GM23338 (cell line): ENCODE measurements at regions not wholly inside any gene's neighbourhood (a gene's known extent, or its start where the extent isn't known, plus 50 kb on each side); places are given as distances from the start of the nearest gene placed in this dataset.
"Not testable (repeated sequence)": the region's sequence is repeated elsewhere in the genome, so short reads cannot be mapped to it uniquely, and the experiment has no call there.

Source experiments
- ATAC-seq: fragments of 200-7000 bp; cut with Tn5 transposase; 3 replicates; pipeline ENCODE4 v1.9.1; 2020
- DNase-seq: peaks from one replicate; pipeline ENCODE4 v3.0.0-alpha.2; 2015; ENCODE audit warnings: low spot score
- H2AFZ ChIP-seq: fragments of 200-600 bp; sonication (generic); 2 replicates; pipeline ENCODE4 v1.8.0; 2016; ENCODE audit warnings: antibody characterized with exemption, mild to moderate bottlenecking, moderate library complexity
- H3F3A ChIP-seq: fragments of 200-600 bp; sonication (generic); replicated peaks from 2 replicates; pipeline ENCODE4 v1.8.0; 2017; ENCODE audit warnings: antibody characterized with exemption, mixed run types, low read depth
- H3K27ac ChIP-seq: fragments of 200-600 bp; sonication (generic); 2 replicates; pipeline ENCODE4 v1.6.1; 2016; ENCODE audit warnings: low read depth
- H3K27me3 ChIP-seq: fragments of 200-600 bp; sonication (generic); 2 replicates; pipeline ENCODE4 v1.8.0; 2016; ENCODE audit warnings: mild to moderate bottlenecking, mixed run types, moderate library complexity; ENCODE audit not compliant: insufficient read depth
- H3K36me3 ChIP-seq: fragments of 200-600 bp; sonication (generic); 2 replicates; pipeline ENCODE4 v1.8.0; 2016; ENCODE audit warnings: mild to moderate bottlenecking; ENCODE audit not compliant: insufficient read depth
- H3K4me1 ChIP-seq: fragments of 200-600 bp; sonication (generic); 2 replicates; pipeline ENCODE4 v1.8.0; 2016; ENCODE audit warnings: mild to moderate bottlenecking, moderate library complexity; ENCODE audit not compliant: insufficient read depth
- H3K4me2 ChIP-seq: fragments of 200-600 bp; sonication (generic); 2 replicates; pipeline ENCODE4 v1.7.1; 2017; ENCODE audit warnings: mixed run types
- H3K4me3 ChIP-seq: fragments of 200-600 bp; sonication (generic); 2 replicates; pipeline ENCODE4 v1.6.1; 2016; ENCODE audit warnings: mixed run types
- H3K79me2 ChIP-seq: fragments of 200-600 bp; sonication (generic); replicated peaks from 2 replicates; pipeline ENCODE4 v1.8.0; 2017; ENCODE audit warnings: mild to moderate bottlenecking; ENCODE audit not compliant: insufficient read depth
- H3K9me2 ChIP-seq: fragments of 200-600 bp; sonication (generic); 2 replicates; pipeline ENCODE4 v1.8.0; 2017; ENCODE audit not compliant: insufficient read depth
- H4K20me1 ChIP-seq: fragments of 200-600 bp; sonication (generic); replicated peaks from 2 replicates; pipeline ENCODE4 v1.8.0; 2017; ENCODE audit warnings: mild to moderate bottlenecking; ENCODE audit not compliant: insufficient read depth
- H3K27ac Mint-ChIP-seq: 2 replicates; pipeline ENCODE4 v1.8.0; 2020; ENCODE audit warnings: inconsistent platforms, mild to moderate bottlenecking, moderate library complexity, mixed read lengths
- H3K27me3 Mint-ChIP-seq: 3 replicates; pipeline ENCODE4 v1.8.0; 2022; ENCODE audit warnings: low read depth, mild to moderate bottlenecking, moderate library complexity, mixed read lengths, inconsistent platforms; ENCODE audit not compliant: insufficient read depth, poor library complexity
- H3K36me3 Mint-ChIP-seq: 3 replicates; pipeline ENCODE4 v1.8.0; 2021; ENCODE audit warnings: low read depth, mild to moderate bottlenecking, inconsistent platforms, moderate library complexity, mixed read lengths
- H3K4me1 Mint-ChIP-seq: 3 replicates; pipeline ENCODE4 v1.8.0; 2020; ENCODE audit warnings: mild to moderate bottlenecking, inconsistent platforms, mixed read lengths
- H3K4me3 Mint-ChIP-seq: 3 replicates; pipeline ENCODE4 v1.8.0; 2021; ENCODE audit warnings: moderate library complexity, mild to moderate bottlenecking, inconsistent platforms, mixed read lengths
- H3K9me3 Mint-ChIP-seq: 3 replicates; pipeline ENCODE4 v1.8.0; 2020; ENCODE audit warnings: moderate library complexity, mild to moderate bottlenecking, inconsistent platforms, mixed read lengths
- CREB1 ChIP-seq: fragments of 250-450 bp; sonication (Bioruptor Pico); IDR thresholded peaks from 2 replicates; pipeline ENCODE4 v1.5.0; 2020; ENCODE audit warnings: low read depth, mild to moderate bottlenecking, moderate library complexity
- EZH2 ChIP-seq: fragments of 200-600 bp; sonication (generic); IDR thresholded peaks from one replicate; pipeline ENCODE4 v1.8.0; 2017; ENCODE audit warnings: antibody characterized with exemption, mild to moderate bottlenecking, low read depth; ENCODE audit not compliant: unreplicated experiment
- EZH2phosphoT487 ChIP-seq: fragments of 200-600 bp; sonication (generic); IDR thresholded peaks from one replicate; pipeline ENCODE4 v1.8.1; 2018; ENCODE audit warnings: antibody characterized with exemption; ENCODE audit not compliant: unreplicated experiment
- JUNB ChIP-seq: IDR thresholded peaks from one replicate; pipeline ENCODE4 v1.6.1; 2016; ENCODE audit warnings: antibody characterized with exemption; ENCODE audit not compliant: unreplicated experiment
- NANOG ChIP-seq: IDR thresholded peaks from 2 replicates; pipeline ENCODE4 v1.6.1; 2016; ENCODE audit warnings: antibody characterized with exemption, borderline replicate concordance
- POLR2AphosphoS5 ChIP-seq: IDR thresholded peaks from 2 replicates; pipeline ENCODE4 v1.6.1; 2016; ENCODE audit warnings: antibody characterized with exemption, low read depth
- STAT1 ChIP-seq: IDR thresholded peaks from one replicate; pipeline ENCODE4 v1.6.1; 2016; ENCODE audit warnings: antibody characterized with exemption; ENCODE audit not compliant: unreplicated experiment
- ZNF331 ChIP-seq: fragments of 250-450 bp; sonication (Bioruptor Pico); IDR thresholded peaks from 2 replicates; pipeline ENCODE4 v1.5.0; 2020; ENCODE audit warnings: low read depth, mild to moderate bottlenecking, moderate library complexity
- TF ChIP-seq, protein P1 (sequence below): fragments of 250-450 bp; sonication (Bioruptor Pico); IDR thresholded peaks from 2 replicates; pipeline ENCODE4 v1.5.0; 2020; ENCODE audit warnings: mild to moderate bottlenecking, moderate library complexity
- TF ChIP-seq, protein P2 (sequence below), 2 experiments: fragments of 200-600 bp in 1 of 2; sonication (generic) in 1 of 2; conservative IDR thresholded peaks; 2 replicates each; pipeline versions ENCODE4 v1.5.1 to v1.6.1; 2016 to 2017; ENCODE audit warnings: antibody characterized with exemption in 2 of 2, low read depth in 2 of 2, mild to moderate bottlenecking in 2 of 2, moderate library complexity in 1 of 2

GRCh38 chr12:131268123-131268522 lies 314.4 kb downstream of the ADGRD1 start:
- H4K20me1 ChIP-seq, H3F3A ChIP-seq, H3K27me3 ChIP-seq, H3K4me3 ChIP-seq, DNase-seq, H3K4me1 ChIP-seq, H3K36me3 ChIP-seq, H3K79me2 ChIP-seq, H3K27me3 Mint-ChIP-seq, H3K9me2 ChIP-seq, H3K9me3 Mint-ChIP-seq, H3K27ac ChIP-seq, H3K4me3 Mint-ChIP-seq, H3K4me1 Mint-ChIP-seq, H3K4me2 ChIP-seq, H2AFZ ChIP-seq, H3K27ac Mint-ChIP-seq, H3K36me3 Mint-ChIP-seq: not testable (repeated sequence)
- peak; percentile 31; the same call in 1 of the 3 replicates for ATAC-seq

DNA sequence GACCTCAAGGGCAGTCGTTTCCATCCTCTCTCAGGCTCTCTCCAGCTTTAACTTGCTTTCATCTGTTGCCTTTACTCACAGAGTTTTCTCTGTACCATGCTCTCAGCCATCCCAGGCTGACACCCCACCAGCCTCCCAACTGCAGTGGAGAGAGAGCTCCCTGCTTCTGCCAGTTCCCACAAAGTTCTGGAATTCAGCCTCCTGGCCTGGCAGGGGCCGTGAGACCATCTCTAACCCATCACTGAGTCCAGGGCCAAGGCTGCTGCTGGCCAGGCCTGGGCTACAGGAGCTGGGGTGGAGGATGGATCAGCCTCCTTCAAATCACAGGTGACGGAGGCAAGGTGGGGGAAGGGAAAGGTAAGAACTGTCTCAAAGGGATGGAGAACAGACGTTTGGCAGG lies 314.9 kb downstream of the ADGRD1 start:
- ATAC-seq, H3K36me3 Mint-ChIP-seq, H3K79me2 ChIP-seq, H4K20me1 ChIP-seq, H3K9me2 ChIP-seq, H3K4me3 ChIP-seq, H3K4me1 ChIP-seq, H3K27me3 ChIP-seq, H2AFZ ChIP-seq, H3K9me3 Mint-ChIP-seq, H3K4me2 ChIP-seq, H3K4me1 Mint-ChIP-seq, H3F3A ChIP-seq, H3K27me3 Mint-ChIP-seq, H3K4me3 Mint-ChIP-seq, DNase-seq, H3K27ac ChIP-seq, H3K36me3 ChIP-seq, H3K27ac Mint-ChIP-seq: not testable (repeated sequence)

DNA sequence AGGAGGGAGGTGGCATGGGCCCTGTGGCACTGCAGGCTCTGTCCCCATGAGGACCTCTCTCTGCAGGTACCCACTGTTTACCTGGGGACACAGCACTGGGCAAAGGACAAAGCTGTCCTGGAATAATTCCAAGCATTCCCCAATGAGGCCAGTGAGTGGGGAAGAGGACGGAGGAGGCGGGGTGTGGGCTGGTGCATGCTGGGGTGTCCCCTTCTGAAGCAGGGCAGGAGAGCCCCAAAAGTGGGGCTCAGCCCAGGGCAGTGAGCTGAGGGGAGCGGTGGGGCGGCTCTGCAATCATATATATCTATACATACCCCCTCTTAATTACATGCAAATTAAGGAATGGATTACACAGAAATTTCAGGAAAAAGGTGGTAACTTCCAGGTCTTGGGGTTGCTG lies 315.8 kb downstream of the ADGRD1 start:
- H3K27me3 Mint-ChIP-seq: peaks cover 3% of the 10 kb centered on the region
- Histone ChIP-seq H4K20me1 (no peaks in the 10 kb centered on the region), H3K79me2 (no peaks in the 10 kb centered on the region), H3K36me3 (no peaks in the 10 kb centered on the region), H3F3A (no peaks in the 10 kb centered on the region), H3K27ac (no peak overlapping the region), H3K4me2 (no peak overlapping the region), H3K27me3 (no peaks in the 10 kb centered on the region), H3K9me2 (no peaks in the 10 kb centered on the region), H2AFZ (no peak overlapping the region), H3K4me1 (no peaks in the 10 kb centered on the region), H3K4me3 (no peak overlapping the region)
- H3K4me3 Mint-ChIP-seq: no peak overlapping the region
- DNase-seq (no peak), ATAC-seq (no peak)
- H3K36me3 Mint-ChIP-seq: no peaks in the 10 kb centered on the region; the same call in 2 of the 3 replicates
- H3K27ac Mint-ChIP-seq: no peak overlapping the region
- no peaks in the 10 kb centered on the region; the same call in 2 of the 3 replicates for H3K9me3 Mint-ChIP-seq
- peaks cover 9% of the 10 kb centered on the region; the same call in 2 of the 3 replicates for H3K4me1 Mint-ChIP-seq
- TF ChIP-seq JUNB (no peak), ZNF331 (CRISPR knock-in tag) (no peak), POLR2AphosphoS5 (no peak), NANOG (no peak), CREB1 (CRISPR knock-in tag) (no peak), STAT1 (no peak), EZH2 (no peak), EZH2phosphoT487 (no peak)
- TF ChIP-seq, protein P1, sequence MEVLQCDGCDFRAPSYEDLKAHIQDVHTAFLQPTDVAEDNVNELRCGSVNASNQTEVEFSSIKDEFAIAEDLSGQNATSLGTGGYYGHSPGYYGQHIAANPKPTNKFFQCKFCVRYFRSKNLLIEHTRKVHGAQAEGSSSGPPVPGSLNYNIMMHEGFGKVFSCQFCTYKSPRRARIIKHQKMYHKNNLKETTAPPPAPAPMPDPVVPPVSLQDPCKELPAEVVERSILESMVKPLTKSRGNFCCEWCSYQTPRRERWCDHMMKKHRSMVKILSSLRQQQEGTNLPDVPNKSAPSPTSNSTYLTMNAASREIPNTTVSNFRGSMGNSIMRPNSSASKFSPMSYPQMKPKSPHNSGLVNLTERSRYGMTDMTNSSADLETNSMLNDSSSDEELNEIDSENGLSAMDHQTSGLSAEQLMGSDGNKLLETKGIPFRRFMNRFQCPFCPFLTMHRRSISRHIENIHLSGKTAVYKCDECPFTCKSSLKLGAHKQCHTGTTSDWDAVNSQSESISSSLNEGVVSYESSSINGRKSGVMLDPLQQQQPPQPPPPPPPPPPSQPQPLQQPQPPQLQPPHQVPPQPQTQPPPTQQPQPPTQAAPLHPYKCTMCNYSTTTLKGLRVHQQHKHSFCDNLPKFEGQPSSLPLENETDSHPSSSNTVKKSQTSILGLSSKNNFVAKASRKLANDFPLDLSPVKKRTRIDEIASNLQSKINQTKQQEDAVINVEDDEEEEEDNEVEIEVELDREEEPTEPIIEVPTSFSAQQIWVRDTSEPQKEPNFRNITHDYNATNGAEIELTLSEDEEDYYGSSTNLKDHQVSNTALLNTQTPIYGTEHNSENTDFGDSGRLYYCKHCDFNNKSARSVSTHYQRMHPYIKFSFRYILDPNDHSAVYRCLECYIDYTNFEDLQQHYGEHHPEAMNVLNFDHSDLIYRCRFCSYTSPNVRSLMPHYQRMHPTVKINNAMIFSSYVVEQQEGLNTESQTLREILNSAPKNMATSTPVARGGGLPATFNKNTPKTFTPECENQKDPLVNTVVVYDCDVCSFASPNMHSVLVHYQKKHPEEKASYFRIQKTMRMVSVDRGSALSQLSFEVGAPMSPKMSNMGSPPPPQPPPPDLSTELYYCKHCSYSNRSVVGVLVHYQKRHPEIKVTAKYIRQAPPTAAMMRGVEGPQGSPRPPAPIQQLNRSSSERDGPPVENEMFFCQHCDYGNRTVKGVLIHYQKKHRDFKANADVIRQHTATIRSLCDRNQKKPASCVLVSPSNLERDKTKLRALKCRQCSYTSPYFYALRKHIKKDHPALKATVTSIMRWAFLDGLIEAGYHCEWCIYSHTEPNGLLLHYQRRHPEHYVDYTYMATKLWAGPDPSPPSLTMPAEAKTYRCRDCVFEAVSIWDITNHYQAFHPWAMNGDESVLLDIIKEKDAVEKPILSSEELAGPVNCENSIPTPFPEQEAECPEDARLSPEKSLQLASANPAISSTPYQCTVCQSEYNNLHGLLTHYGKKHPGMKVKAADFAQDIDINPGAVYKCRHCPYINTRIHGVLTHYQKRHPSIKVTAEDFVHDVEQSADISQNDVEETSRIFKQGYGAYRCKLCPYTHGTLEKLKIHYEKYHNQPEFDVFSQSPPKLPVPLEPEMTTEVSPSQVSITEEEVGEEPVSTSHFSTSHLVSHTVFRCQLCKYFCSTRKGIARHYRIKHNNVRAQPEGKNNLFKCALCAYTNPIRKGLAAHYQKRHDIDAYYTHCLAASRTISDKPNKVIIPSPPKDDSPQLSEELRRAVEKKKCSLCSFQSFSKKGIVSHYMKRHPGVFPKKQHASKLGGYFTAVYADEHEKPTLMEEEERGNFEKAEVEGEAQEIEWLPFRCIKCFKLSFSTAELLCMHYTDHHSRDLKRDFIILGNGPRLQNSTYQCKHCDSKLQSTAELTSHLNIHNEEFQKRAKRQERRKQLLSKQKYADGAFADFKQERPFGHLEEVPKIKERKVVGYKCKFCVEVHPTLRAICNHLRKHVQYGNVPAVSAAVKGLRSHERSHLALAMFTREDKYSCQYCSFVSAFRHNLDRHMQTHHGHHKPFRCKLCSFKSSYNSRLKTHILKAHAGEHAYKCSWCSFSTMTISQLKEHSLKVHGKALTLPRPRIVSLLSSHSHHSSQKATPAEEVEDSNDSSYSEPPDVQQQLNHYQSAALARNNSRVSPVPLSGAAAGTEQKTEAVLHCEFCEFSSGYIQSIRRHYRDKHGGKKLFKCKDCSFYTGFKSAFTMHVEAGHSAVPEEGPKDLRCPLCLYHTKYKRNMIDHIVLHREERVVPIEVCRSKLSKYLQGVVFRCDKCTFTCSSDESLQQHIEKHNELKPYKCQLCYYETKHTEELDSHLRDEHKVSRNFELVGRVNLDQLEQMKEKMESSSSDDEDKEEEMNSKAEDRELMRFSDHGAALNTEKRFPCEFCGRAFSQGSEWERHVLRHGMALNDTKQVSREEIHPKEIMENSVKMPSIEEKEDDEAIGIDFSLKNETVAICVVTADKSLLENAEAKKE (CRISPR knock-in tag): no peak
- TF ChIP-seq, protein P2, sequence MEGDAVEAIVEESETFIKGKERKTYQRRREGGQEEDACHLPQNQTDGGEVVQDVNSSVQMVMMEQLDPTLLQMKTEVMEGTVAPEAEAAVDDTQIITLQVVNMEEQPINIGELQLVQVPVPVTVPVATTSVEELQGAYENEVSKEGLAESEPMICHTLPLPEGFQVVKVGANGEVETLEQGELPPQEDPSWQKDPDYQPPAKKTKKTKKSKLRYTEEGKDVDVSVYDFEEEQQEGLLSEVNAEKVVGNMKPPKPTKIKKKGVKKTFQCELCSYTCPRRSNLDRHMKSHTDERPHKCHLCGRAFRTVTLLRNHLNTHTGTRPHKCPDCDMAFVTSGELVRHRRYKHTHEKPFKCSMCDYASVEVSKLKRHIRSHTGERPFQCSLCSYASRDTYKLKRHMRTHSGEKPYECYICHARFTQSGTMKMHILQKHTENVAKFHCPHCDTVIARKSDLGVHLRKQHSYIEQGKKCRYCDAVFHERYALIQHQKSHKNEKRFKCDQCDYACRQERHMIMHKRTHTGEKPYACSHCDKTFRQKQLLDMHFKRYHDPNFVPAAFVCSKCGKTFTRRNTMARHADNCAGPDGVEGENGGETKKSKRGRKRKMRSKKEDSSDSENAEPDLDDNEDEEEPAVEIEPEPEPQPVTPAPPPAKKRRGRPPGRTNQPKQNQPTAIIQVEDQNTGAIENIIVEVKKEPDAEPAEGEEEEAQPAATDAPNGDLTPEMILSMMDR (conservative IDR thresholded peaks at IDR 0.05; ENCODE audit: low read depth in 2 of 2): no peak
